Calu3 (cell line): ENCODE measurements at regions not wholly inside any gene's neighbourhood (a gene's known extent, or its start where the extent isn't known, plus 50 kb on each side); places are given as distances from the start of the nearest gene placed in this dataset.

Experiments used
- BruUV-seq: library from RNA; stranded (reverse); fragments of 400-500 nt; replicated peaks from 2 replicates; lab custom pipeline; 2021; lab: Mats Ljungman, UMichigan
- CTCF ChIA-PET: fragments of 300-600 bp; sonication (Branson Sonifier 250); formaldehyde crosslinking; loops from one replicate; lab custom pipeline; 2022; ENCODE audit warnings: antibody characterized with exemption; lab: Charles Lee
- DNase-seq: peaks from one replicate; pipeline ENCODE4 v3.0.0; 2022
- H3K27ac Mint-ChIP-seq: one replicate; pipeline ENCODE4 v1.8.0; 2022; ENCODE audit warnings: mixed read lengths; ENCODE audit not compliant: unreplicated experiment
- H3K27me3 Mint-ChIP-seq: one replicate; pipeline ENCODE4 v1.8.0; 2022; ENCODE audit warnings: mixed read lengths; ENCODE audit not compliant: unreplicated experiment
- H3K36me3 Mint-ChIP-seq: one replicate; pipeline ENCODE4 v1.8.0; 2022; ENCODE audit warnings: mild to moderate bottlenecking, moderate library complexity, mixed read lengths; ENCODE audit not compliant: insufficient read depth, unreplicated experiment
- H3K4me1 Mint-ChIP-seq: one replicate; pipeline ENCODE4 v1.8.0; 2022; ENCODE audit warnings: mild to moderate bottlenecking, low read depth, mixed read lengths; ENCODE audit not compliant: unreplicated experiment
- H3K4me3 Mint-ChIP-seq: one replicate; pipeline ENCODE4 v1.8.0; 2022; ENCODE audit warnings: mild to moderate bottlenecking, low read depth, moderate library complexity, mixed read lengths; ENCODE audit not compliant: unreplicated experiment
- H3K9me3 Mint-ChIP-seq: one replicate; pipeline ENCODE4 v1.8.0; 2022; ENCODE audit warnings: low read depth, mixed read lengths; ENCODE audit not compliant: unreplicated experiment
- CTCF ChIP-seq: fragments of 200-600 bp; IDR thresholded peaks from one replicate; pipeline ENCODE4 v1.8.0; 2022; ENCODE audit warnings: antibody characterized with exemption; ENCODE audit not compliant: unreplicated experiment
- intact Hi-C: fragments of 100-400 bp; cut with micrococcal nuclease; formaldehyde crosslinking; loops from one replicate; pipeline ENCODE4 v1.10.0; 2022; ENCODE audit not compliant: unreplicated experiment

- Mint-ChIP-seq H3K9me3 (peaks cover 8% of the 10 kb centered on the region), H3K36me3 (no peaks in the 10 kb centered on the region), H3K4me3 (no peak overlapping the region), H3K27me3 (no peaks in the 10 kb centered on the region), H3K4me1 (no peaks in the 10 kb centered on the region), H3K27ac (no peak overlapping the region)
- DNase-seq, result no peak
- intact Hi-C loops, result no loop called here
- CTCF ChIA-PET, result interaction anchor here (0.6 kb wide), 1 partner anchor 259 kb away, joined by 4 read pairs; no protein-coding TSS in a partner anchor
- BruUV-seq, result no TSS peak
- TF ChIP-seq CTCF, result no peak
Observed at GRCh38 chr9:10701906-10702305, 89.1 kb upstream of the PTPRD start.

- Mint-ChIP-seq H3K36me3 (no peaks in the 10 kb centered on the region), H3K27me3 (no peaks in the 10 kb centered on the region), H3K4me3 (no peak overlapping the region), H3K27ac (no peak overlapping the region), H3K9me3 (peaks cover 8% of the 10 kb centered on the region), H3K4me1 (no peaks in the 10 kb centered on the region)
- no peak for TF ChIP-seq CTCF
- BruUV-seq, result no TSS peak
- CTCF ChIA-PET, result no interaction called here
- DNase-seq, result no peak
- intact Hi-C loops, result no loop called here
Observed at GRCh38 chr9:10703139-10703538, 90.3 kb upstream of the PTPRD start.

- no peak for DNase-seq
- peaks cover 8% of the 10 kb centered on the region for H3K9me3 Mint-ChIP-seq
- no peaks in the 10 kb centered on the region for H3K4me1 Mint-ChIP-seq
- H3K4me3 Mint-ChIP-seq, result no peak overlapping the region
- CTCF ChIA-PET, result interaction anchor here (0.7 kb wide), 1 partner anchor 1153 kb away, joined by 4 read pairs; no protein-coding TSS in a partner anchor
- no peaks in the 10 kb centered on the region for H3K36me3 Mint-ChIP-seq
- no peaks in the 10 kb centered on the region for H3K27me3 Mint-ChIP-seq
- TF ChIP-seq CTCF, result no peak
- intact Hi-C loops, result no loop called here
- H3K27ac Mint-ChIP-seq, result no peak overlapping the region
- no TSS peak for BruUV-seq
Observed at GRCh38 chr9:10704720-10705119, 91.9 kb upstream of the PTPRD start.

GRCh38 chr9:10705383-10705782 is 92.6 kb upstream of the PTPRD start:
- Mint-ChIP-seq H3K9me3 (peaks cover 8% of the 10 kb centered on the region), H3K27me3 (no peaks in the 10 kb centered on the region), H3K36me3 (no peaks in the 10 kb centered on the region), H3K4me3 (no peak overlapping the region), H3K4me1 (no peaks in the 10 kb centered on the region), H3K27ac (no peak overlapping the region)
- intact Hi-C loops, result no loop called here
- CTCF ChIA-PET, result no interaction called here
- no peak for DNase-seq
- TF ChIP-seq CTCF, result no peak
- no TSS peak for BruUV-seq
